Heart left ventricle (tissue), 16 donors: ENCODE measurements at regions not wholly inside any gene's neighbourhood (a gene's known extent, or its start where the extent isn't known, plus 50 kb on each side); places are given as distances from the start of the nearest gene placed in this dataset.

ENCODE experiments used
- ATAC-seq, 4 donors: fragments of 200-7000 bp; cut with Tn5 transposase; one replicate each; pipeline ENCODE4 v1.9.1; 2020 to 2022; ENCODE audit warnings: moderate library complexity in 4 of 4, mild to moderate bottlenecking in 3 of 4, moderate number of reproducible peaks in 1 of 4
- DNase-seq, 5 donors: peaks; one replicate each; pipeline ENCODE4 v3.0.0-alpha.2; 2020
- H3K27ac ChIP-seq, 12 donors: fragments of 200-600 bp; sonication (generic) in 4 of 12; one replicate each; pipeline versions ENCODE4 v1.5.0 to v1.8.0; 2016 to 2022; ENCODE audit warnings: mild to moderate bottlenecking in 2 of 12
- H3K27me3 ChIP-seq, 9 donors: fragments of 200-600 bp; sonication (generic) in 2 of 9; one replicate each; pipeline versions ENCODE4 v1.5.1 to v1.8.0; 2016 to 2022; ENCODE audit warnings: mild to moderate bottlenecking in 3 of 9
- H3K36me3 ChIP-seq, 9 donors: fragments of 200-600 bp; sonication (generic) in 2 of 9; one replicate each; pipeline versions ENCODE4 v1.5.0 to v1.8.0; 2018 to 2022; ENCODE audit warnings: mild to moderate bottlenecking in 2 of 9
- H3K4me1 ChIP-seq, 12 donors: fragments of 200-600 bp; sonication (generic) in 4 of 12; one replicate each; pipeline versions ENCODE4 v1.5.0 to v1.8.0; 2016 to 2022; ENCODE audit warnings: mild to moderate bottlenecking in 3 of 12
- H3K4me3 ChIP-seq, 12 donors: fragments of 200-600 bp; sonication (generic) in 4 of 12; one replicate each; pipeline versions ENCODE4 v1.5.0 to v1.8.0; 2017 to 2022; ENCODE audit warnings: mild to moderate bottlenecking in 9 of 12, moderate library complexity in 4 of 12
- H3K9me3 ChIP-seq, 12 donors: fragments of 200-600 bp; sonication (generic) in 4 of 12; one replicate each; pipeline versions ENCODE4 v1.5.0 to v1.8.0; 2016 to 2022; ENCODE audit warnings: mild to moderate bottlenecking in 1 of 12
- CTCF ChIP-seq, 12 donors: fragments of 200-600 bp; sonication (generic) in 4 of 12; IDR thresholded peaks; one replicate each; pipeline versions ENCODE4 v1.5.0 to v1.8.0; 2018 to 2022; ENCODE audit warnings: antibody characterized with exemption in 12 of 12, mild to moderate bottlenecking in 5 of 12
- POLR2A ChIP-seq, 2 donors: fragments of 450-650 bp; IDR thresholded peaks; one replicate each; pipeline ENCODE4 v1.6.1; 2017; ENCODE audit warnings: antibody characterized with exemption in 2 of 2, mild to moderate bottlenecking in 2 of 2, moderate library complexity in 2 of 2
- WGBS, 4 donors: extraction: QIAGEN DNeasy Blood & Tissue Kit in 2 of 4; methylation state at CpG; one replicate each; pipeline versions ENCODE4 v1.1.5 to v1.1.7; 2013 to 2018; 5-methylcytosine and 5-hydroxymethylcytosine counted together
- intact Hi-C, 10 donors: fragments of 100-400 bp; cut with DNase I; formaldehyde crosslinking; loops; one replicate each; pipeline versions ENCODE4 v1.11.1 to v1.14.2; 2022
- donor health status: ischemic (EF 13 %, LVEDD 7.1; RV severe dilation, severe dysfunction).
- donor health status: healthy with polysubstance abuse.
- donor health status: DM: no; HTN: yes; CAD: no.
- donor health status: DM: no; HTN: no; CAD: no.
- donor health status: ischemic (EF 25% LVEDD 6.9; RV normal size, moderate dysfunction).
- donor health status: ischemic (EF 25% LVEDD 5.7; RV mildly dilated, moderate dysfunction).
- donor health status: healthy.
- donor health status: DM: yes; HTN: yes; CAD: no.
- donor health status: ischemic (EF 35%, LVEDD 5.7; RV mildly dilated, moderate dysfunction).
- donor health status: nonischemic (EF 11% LVEDD 7.7; RV severe dilation, severe dysfunction).
- donor health status: DM: yes; HTN: yes; CAD: no.
- donor health status: PGD.
- donor health status: ischemic (EF 29% LVEDD 5.4; RV normal size, mild dysfunction).
- donor health status: nonischemic (EF 23%, LVEDD 6.1; RV moderate dilation, normal function).

- 65 to 81% (median 75%) methylated on average over 10 to 12 of the region's 12 CpGs for WGBS, 4 donors
- no peak overlapping the region for H3K27ac ChIP-seq
- no peaks in the 10 kb centered on the region for H3K36me3 ChIP-seq
- no peak overlapping the region for H3K4me3 ChIP-seq
- intact Hi-C loops = no loop called here
- DNase-seq (no peak), ATAC-seq (no peak)
- peaks cover 0 to 13% (median 0%) of the 10 kb centered on the region in 12 donors for H3K4me1 ChIP-seq
- H3K27me3 ChIP-seq = no peaks in the 10 kb centered on the region
- no peaks in the 10 kb centered on the region for H3K9me3 ChIP-seq
- TF ChIP-seq POLR2A (IDR thresholded peaks at IDR 0.05) = no peak
Observed at GRCh38 chr12:115357681-115358080, 673.7 kb upstream of the TBX3 start.

GRCh38 chr12:115355301-115355700, 671.3 kb upstream of the TBX3 start:
- no peak for TF ChIP-seq POLR2A (IDR thresholded peaks at IDR 0.05)
- no peak for TF ChIP-seq CTCF (IDR thresholded peaks at IDR 0.05)
- no peak for ATAC-seq
- no peak for DNase-seq
- Histone ChIP-seq H3K4me3 (no peak overlapping the region), H3K27me3 (no peaks in the 10 kb centered on the region), H3K9me3 (no peaks in the 10 kb centered on the region), H3K36me3 (no peaks in the 10 kb centered on the region), H3K27ac (no peak overlapping the region), H3K4me1 (peaks cover 0 to 13% (median 0%) of the 10 kb centered on the region in 12 donors)
- 88 to 96% (median 89%) methylated on average over 2 of the region's 2 CpGs for WGBS, 4 donors
- intact Hi-C loops = no loop called here

GRCh38 chr12:115354007-115354890, 670.3 kb upstream of the TBX3 start:
- ATAC-seq (peak; percentile 69 to 96 (median 88)), DNase-seq (peak in 4 of 5 donors; percentile 22 to 69 (median 40))
- 61 to 69% (median 64%) methylated on average over 6 of the region's 6 CpGs for WGBS, 4 donors
- peak overlapping the region in 9 of 12 donors; percentile 10 to 50 (median 36) for H3K4me3 ChIP-seq
- no peaks in the 10 kb centered on the region for H3K36me3 ChIP-seq
- peaks cover 0 to 13% (median 0%) of the 10 kb centered on the region in 12 donors for H3K4me1 ChIP-seq
- no peaks in the 10 kb centered on the region for H3K27me3 ChIP-seq
- intact Hi-C loops = no loop called here
- TF ChIP-seq POLR2A (IDR thresholded peaks at IDR 0.05) (peak in 1 of 2 donors; percentile 32), CTCF (IDR thresholded peaks at IDR 0.05) (no peak)
- peak overlapping the region in 9 of 12 donors; percentile 27 to 80 (median 50) for H3K27ac ChIP-seq
- H3K9me3 ChIP-seq = no peaks in the 10 kb centered on the region

- intact Hi-C loops = no loop called here
- ATAC-seq (no peak), DNase-seq (no peak)
- Histone ChIP-seq H3K27ac (peak overlapping the region in 2 of 12 donors; percentile 50), H3K4me3 (no peak overlapping the region), H3K9me3 (no peaks in the 10 kb centered on the region), H3K36me3 (no peaks in the 10 kb centered on the region), H3K27me3 (no peaks in the 10 kb centered on the region), H3K4me1 (peaks cover 0 to 13% (median 0%) of the 10 kb centered on the region in 12 donors)
- no peak for TF ChIP-seq POLR2A (IDR thresholded peaks at IDR 0.05)
- TF ChIP-seq CTCF (IDR thresholded peaks at IDR 0.05) = no peak
- WGBS, 4 donors = 81 to 89% (median 85%) methylated on average over 1 of the region's 1 CpG
Observed at GRCh38 chr12:115353467-115353866, 669.5 kb upstream of the TBX3 start.
